ENCODE measurements at regions not wholly inside any gene's neighbourhood (a gene's known extent, or its start where the extent isn't known, plus 50 kb on each side); places are given as distances from the start of the nearest gene placed in this dataset.

DNA sequence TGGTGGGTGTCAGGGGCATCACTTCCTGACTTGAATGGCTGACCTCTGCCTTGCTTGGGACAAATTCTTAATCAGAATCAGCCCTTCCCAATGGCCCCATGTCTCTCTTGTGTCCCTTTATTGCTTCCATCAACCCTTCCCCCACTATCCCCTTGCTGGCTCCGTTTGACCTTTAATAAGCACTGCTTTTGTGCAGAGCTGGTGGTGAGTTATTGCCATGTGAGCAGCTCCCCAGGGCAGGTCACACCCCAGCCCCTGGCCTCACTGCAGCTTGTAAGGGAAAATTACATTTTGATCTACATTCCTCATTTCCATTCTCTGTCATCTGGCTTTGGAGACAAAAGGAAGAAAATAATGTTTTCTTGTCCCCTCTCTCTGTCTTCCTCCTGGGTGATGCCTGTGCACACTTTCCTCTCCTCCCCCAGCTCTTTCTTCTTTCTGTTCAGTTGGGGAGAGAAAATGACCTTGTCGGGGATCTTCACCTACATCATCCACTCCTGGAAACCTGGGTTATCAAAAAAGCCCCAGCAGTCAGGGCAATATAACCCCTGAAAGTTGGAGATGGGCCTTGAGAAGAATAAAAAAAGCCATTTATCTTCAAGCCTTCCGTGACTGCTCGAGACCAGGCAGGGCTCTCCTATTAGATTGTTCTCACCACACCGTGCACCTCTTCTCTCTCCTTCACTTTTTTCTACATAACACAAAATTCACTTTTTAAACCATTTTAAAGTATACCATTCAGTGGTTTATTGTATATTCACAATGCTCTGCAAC lies 100.4 kb upstream of the SRRM4 start:
- no peak for DNase-seq
- Histone ChIP-seq H3K36me3 (replicated peaks; ENCODE audit: control insufficient read depth, insufficient read depth, low read length) (no peaks in the 10 kb centered on the region), H3K4me3 (ENCODE audit: insufficient read depth, low read depth, low read length) (no peak overlapping the region), H3K27me3 (ENCODE audit: control insufficient read depth, insufficient read depth, low read length) (no peaks in the 10 kb centered on the region)

DNA sequence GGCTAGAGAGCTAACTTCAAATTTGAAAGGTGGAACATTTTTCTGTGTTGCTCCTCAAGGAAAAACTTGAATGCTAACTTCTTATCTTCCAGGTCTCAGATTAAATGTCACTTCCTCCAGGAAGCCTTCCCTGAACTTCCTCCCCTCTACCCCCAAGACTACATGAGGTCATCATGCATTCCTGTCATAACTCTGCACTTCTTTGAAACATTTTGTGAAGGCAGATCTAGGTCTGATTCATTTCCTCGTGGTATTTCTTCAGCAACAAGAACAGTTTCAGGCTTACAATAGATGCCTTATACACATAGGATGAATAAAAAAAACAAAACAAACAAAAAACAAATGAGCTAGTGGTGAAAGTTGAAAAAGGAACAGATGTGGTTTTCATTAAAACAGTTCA lies 97.1 kb upstream of the SRRM4 start:
- no peaks in the 10 kb centered on the region for H3K27me3 ChIP-seq (ENCODE audit: control insufficient read depth, insufficient read depth, low read length)
- H3K4me3 ChIP-seq (ENCODE audit: insufficient read depth, low read depth, low read length): no peak overlapping the region
- H3K36me3 ChIP-seq (replicated peaks; ENCODE audit: control insufficient read depth, insufficient read depth, low read length): no peaks in the 10 kb centered on the region
- DNase-seq: no peak

DNA sequence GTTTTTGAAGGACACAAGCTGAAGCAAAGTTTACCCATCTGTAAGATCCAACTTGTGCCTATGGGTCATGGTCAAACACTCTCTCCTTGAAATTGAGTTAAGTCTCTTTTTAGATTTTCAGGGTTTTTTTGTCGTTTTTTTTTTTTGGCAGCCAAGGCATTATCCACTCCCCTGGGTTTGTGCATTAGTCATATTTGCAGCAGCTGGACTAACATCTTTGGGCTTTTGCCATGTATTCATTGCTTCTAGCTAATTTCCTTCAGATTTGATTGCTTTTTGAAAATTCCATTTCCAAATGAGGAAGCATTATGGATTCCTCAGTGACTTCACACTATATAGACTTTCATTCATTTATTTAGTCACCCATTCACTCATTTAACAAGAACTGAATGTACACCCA lies 80.3 kb upstream of the SRRM4 start:
- Histone ChIP-seq H3K27me3 (ENCODE audit: control insufficient read depth, insufficient read depth, low read length) (no peaks in the 10 kb centered on the region; the same call in 1 of the 2 replicates), H3K36me3 (replicated peaks; ENCODE audit: control insufficient read depth, insufficient read depth, low read length) (no peaks in the 10 kb centered on the region), H3K4me3 (ENCODE audit: insufficient read depth, low read depth, low read length) (no peak overlapping the region)
- DNase-seq: no peak

GRCh38 chr12:118908811-118909210 lies 72.5 kb upstream of the SRRM4 start:
- DNase-seq: no peak
- H3K27me3 ChIP-seq (ENCODE audit: control insufficient read depth, insufficient read depth, low read length): no peaks in the 10 kb centered on the region
- no peaks in the 10 kb centered on the region for H3K36me3 ChIP-seq (replicated peaks; ENCODE audit: control insufficient read depth, insufficient read depth, low read length)
- no peak overlapping the region for H3K4me3 ChIP-seq (ENCODE audit: insufficient read depth, low read depth, low read length)

GRCh38 chr12:118912697-118913270 lies 68.6 kb upstream of the SRRM4 start:
- Histone ChIP-seq H3K27me3 (ENCODE audit: control insufficient read depth, insufficient read depth, low read length) (no peaks in the 10 kb centered on the region; the same call in 1 of the 2 replicates), H3K36me3 (replicated peaks; ENCODE audit: control insufficient read depth, insufficient read depth, low read length) (no peaks in the 10 kb centered on the region), H3K4me3 (ENCODE audit: insufficient read depth, low read depth, low read length) (no peak overlapping the region)
- no peak for DNase-seq

- no peaks in the 10 kb centered on the region; the same call in 1 of the 2 replicates for H3K27me3 ChIP-seq (ENCODE audit: control insufficient read depth, insufficient read depth, low read length)
- no peak overlapping the region for H3K4me3 ChIP-seq (ENCODE audit: insufficient read depth, low read depth, low read length)
- DNase-seq: no peak
- H3K36me3 ChIP-seq (replicated peaks; ENCODE audit: control insufficient read depth, insufficient read depth, low read length): no peaks in the 10 kb centered on the region
Observed at GRCh38 chr12:118921761-118922160, 59.6 kb upstream of the SRRM4 start.

GRCh38 chr12:118922405-118922804 lies 58.9 kb upstream of the SRRM4 start:
- Histone ChIP-seq H3K4me3 (ENCODE audit: insufficient read depth, low read depth, low read length) (no peak overlapping the region), H3K36me3 (replicated peaks; ENCODE audit: control insufficient read depth, insufficient read depth, low read length) (no peaks in the 10 kb centered on the region), H3K27me3 (ENCODE audit: control insufficient read depth, insufficient read depth, low read length) (no peaks in the 10 kb centered on the region; the same call in 1 of the 2 replicates)
- DNase-seq: peak; percentile 47

- no peak for DNase-seq
- H3K27me3 ChIP-seq (ENCODE audit: control insufficient read depth, insufficient read depth, low read length): peaks cover 1% of the 10 kb centered on the region; the same call in 1 of the 2 replicates
- H3K4me3 ChIP-seq (ENCODE audit: insufficient read depth, low read depth, low read length): no peak overlapping the region
- H3K36me3 ChIP-seq (replicated peaks; ENCODE audit: control insufficient read depth, insufficient read depth, low read length): no peaks in the 10 kb centered on the region
Observed at GRCh38 chr12:118925407-118925806, 55.9 kb upstream of the SRRM4 start.

DNA sequence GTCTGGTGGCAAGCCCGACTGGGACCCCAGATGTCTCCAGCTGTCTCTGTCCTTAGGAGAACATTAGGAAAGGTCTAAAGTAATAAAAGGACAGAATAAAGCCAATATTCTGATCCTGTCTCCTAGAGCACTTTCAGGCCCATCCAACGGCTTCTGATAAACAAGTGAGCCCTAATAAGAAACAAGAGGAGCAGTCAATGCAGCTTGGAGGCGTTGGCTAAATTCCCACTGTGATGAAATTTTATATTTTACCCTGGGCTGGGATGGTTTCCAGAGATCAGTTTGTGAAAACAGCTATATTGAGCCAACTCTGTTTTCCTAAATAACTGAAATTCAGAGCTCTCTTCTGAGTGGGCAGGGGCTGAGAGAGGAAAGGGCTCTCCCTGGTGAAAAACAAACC lies 55.5 kb upstream of the SRRM4 start:
- H3K4me3 ChIP-seq (ENCODE audit: insufficient read depth, low read depth, low read length): no peak overlapping the region
- H3K36me3 ChIP-seq (replicated peaks; ENCODE audit: control insufficient read depth, insufficient read depth, low read length): no peaks in the 10 kb centered on the region
- H3K27me3 ChIP-seq (ENCODE audit: control insufficient read depth, insufficient read depth, low read length): peaks cover 1% of the 10 kb centered on the region; the same call in 1 of the 2 replicates
- DNase-seq: no peak

Data from H7 (cell line).